ENCODE measurements at regions not wholly inside any gene's neighbourhood (a gene's known extent, or its start where the extent isn't known, plus 50 kb on each side); places are given as distances from the start of the nearest gene placed in this dataset.

GRCh38 chr16:65890203-65890602 is 476.3 kb upstream of the CDH5 start:
- TF ChIP-seq EP300 (IDR thresholded peaks at IDR 0.05; ENCODE audit: borderline replicate concordance) (no peak), REST (IDR thresholded peaks at IDR 0.05; ENCODE audit: low read depth) (no peak), FOXM1 (IDR thresholded peaks at IDR 0.05; ENCODE audit: borderline replicate concordance, low read depth) (no peak), ZBTB7A (IDR thresholded peaks at IDR 0.05; ENCODE audit: low read depth) (no peak), EGR1 (IDR thresholded peaks at IDR 0.05) (no peak), CREB1 (IDR thresholded peaks at IDR 0.05; ENCODE audit: low read depth) (no peak), RAD21 (IDR thresholded peaks at IDR 0.05; ENCODE audit: low read depth) (no peak), MAX (IDR thresholded peaks at IDR 0.05) (no peak), TAF1 (IDR thresholded peaks at IDR 0.05; ENCODE audit: low read depth) (no peak), CEBPB (IDR thresholded peaks at IDR 0.05) (no peak)

Measured in Ishikawa (cell line).